Tibial nerve (tissue), 3 donors: ENCODE measurements at regions not wholly inside any gene's neighbourhood (a gene's known extent, or its start where the extent isn't known, plus 50 kb on each side); places are given as distances from the start of the nearest gene placed in this dataset.

Source experiments
- CTCF ChIP-seq, 5 experiments: fragments of 200-600 bp in 3 of 5; fragments of 450-650 bp in 2 of 5; sonication (generic) in 3 of 5; IDR thresholded peaks; one replicate each; pipeline ENCODE4 v1.5.1; 2016 to 2019; ENCODE audit warnings: antibody characterized with exemption in 5 of 5, mild to moderate bottlenecking in 3 of 5, moderate library complexity in 2 of 5
- POLR2A ChIP-seq, 2 donors: fragments of 450-650 bp; IDR thresholded peaks; one replicate each; pipeline ENCODE4 v1.6.1; 2017; ENCODE audit warnings: antibody characterized with exemption in 2 of 2, mild to moderate bottlenecking in 2 of 2, moderate library complexity in 2 of 2

- no peak for TF ChIP-seq CTCF (IDR thresholded peaks at IDR 0.05)
- no peak for TF ChIP-seq POLR2A (IDR thresholded peaks at IDR 0.05)
Observed at GRCh38 chr22:41034706-41035105, 57.7 kb upstream of the EP300 start.
